Chondrocyte (in vitro differentiated cells): ENCODE measurements at regions not wholly inside any gene's neighbourhood (a gene's known extent, or its start where the extent isn't known, plus 50 kb on each side); places are given as distances from the start of the nearest gene placed in this dataset.

ENCODE experiments used
- DNase-seq: peaks from one replicate; pipeline ENCODE4 v3.0.0; 2021; ENCODE audit warnings: mixed read lengths, low spot score
- H3K27ac Mint-ChIP-seq: one replicate; pipeline ENCODE4 v1.8.0; 2021; ENCODE audit warnings: mild to moderate bottlenecking, moderate library complexity, mixed read lengths; ENCODE audit not compliant: unreplicated experiment
- H3K27me3 Mint-ChIP-seq: 2 replicates; pipeline ENCODE4 v1.8.0; 2021; ENCODE audit warnings: low read depth, mixed read lengths
- H3K36me3 Mint-ChIP-seq: 2 replicates; pipeline ENCODE4 v1.8.0; 2021; ENCODE audit warnings: low read depth, mixed read lengths
- H3K4me1 Mint-ChIP-seq: 2 replicates; pipeline ENCODE4 v1.8.0; 2021; ENCODE audit warnings: low read depth, mild to moderate bottlenecking, mixed read lengths
- H3K4me3 Mint-ChIP-seq: one replicate; pipeline ENCODE4 v1.8.0; 2021; ENCODE audit warnings: mild to moderate bottlenecking, moderate library complexity, mixed read lengths; ENCODE audit not compliant: unreplicated experiment
- H3K9me3 Mint-ChIP-seq: 2 replicates; pipeline ENCODE4 v1.8.0; 2021; ENCODE audit warnings: low read depth, mixed read lengths
- TF ChIP-seq, protein P1 (sequence below): fragments of 200-600 bp; sonication (generic); IDR thresholded peaks from 2 replicates; pipeline ENCODE4 v1.5.0; 2021; ENCODE audit warnings: antibody characterized with exemption, mild to moderate bottlenecking, moderate library complexity

GRCh38 chr16:59146140-59146539 lies 412.0 kb upstream of the GOT2 start:
- DNase-seq, result no peak
- TF ChIP-seq, protein P1, sequence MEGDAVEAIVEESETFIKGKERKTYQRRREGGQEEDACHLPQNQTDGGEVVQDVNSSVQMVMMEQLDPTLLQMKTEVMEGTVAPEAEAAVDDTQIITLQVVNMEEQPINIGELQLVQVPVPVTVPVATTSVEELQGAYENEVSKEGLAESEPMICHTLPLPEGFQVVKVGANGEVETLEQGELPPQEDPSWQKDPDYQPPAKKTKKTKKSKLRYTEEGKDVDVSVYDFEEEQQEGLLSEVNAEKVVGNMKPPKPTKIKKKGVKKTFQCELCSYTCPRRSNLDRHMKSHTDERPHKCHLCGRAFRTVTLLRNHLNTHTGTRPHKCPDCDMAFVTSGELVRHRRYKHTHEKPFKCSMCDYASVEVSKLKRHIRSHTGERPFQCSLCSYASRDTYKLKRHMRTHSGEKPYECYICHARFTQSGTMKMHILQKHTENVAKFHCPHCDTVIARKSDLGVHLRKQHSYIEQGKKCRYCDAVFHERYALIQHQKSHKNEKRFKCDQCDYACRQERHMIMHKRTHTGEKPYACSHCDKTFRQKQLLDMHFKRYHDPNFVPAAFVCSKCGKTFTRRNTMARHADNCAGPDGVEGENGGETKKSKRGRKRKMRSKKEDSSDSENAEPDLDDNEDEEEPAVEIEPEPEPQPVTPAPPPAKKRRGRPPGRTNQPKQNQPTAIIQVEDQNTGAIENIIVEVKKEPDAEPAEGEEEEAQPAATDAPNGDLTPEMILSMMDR, result no peak
- peaks cover 8% of the 10 kb centered on the region for H3K4me1 Mint-ChIP-seq
- H3K4me3 Mint-ChIP-seq, result no peak overlapping the region
- no peaks in the 10 kb centered on the region for H3K36me3 Mint-ChIP-seq
- peaks cover 1% of the 10 kb centered on the region for H3K27me3 Mint-ChIP-seq
- no peak overlapping the region for H3K27ac Mint-ChIP-seq
- H3K9me3 Mint-ChIP-seq, result no peaks in the 10 kb centered on the region

- peaks cover 1% of the 10 kb centered on the region for H3K27me3 Mint-ChIP-seq
- DNase-seq, result no peak
- no peak overlapping the region for H3K27ac Mint-ChIP-seq
- no peaks in the 10 kb centered on the region for H3K36me3 Mint-ChIP-seq
- H3K4me1 Mint-ChIP-seq, result peaks cover 8% of the 10 kb centered on the region
- H3K9me3 Mint-ChIP-seq, result no peaks in the 10 kb centered on the region
- no peak overlapping the region for H3K4me3 Mint-ChIP-seq
- TF ChIP-seq, protein P1, result no peak
These were observed 410.7 kb upstream of the GOT2 start for GRCh38 chr16:59144841-59145240.

DNA sequence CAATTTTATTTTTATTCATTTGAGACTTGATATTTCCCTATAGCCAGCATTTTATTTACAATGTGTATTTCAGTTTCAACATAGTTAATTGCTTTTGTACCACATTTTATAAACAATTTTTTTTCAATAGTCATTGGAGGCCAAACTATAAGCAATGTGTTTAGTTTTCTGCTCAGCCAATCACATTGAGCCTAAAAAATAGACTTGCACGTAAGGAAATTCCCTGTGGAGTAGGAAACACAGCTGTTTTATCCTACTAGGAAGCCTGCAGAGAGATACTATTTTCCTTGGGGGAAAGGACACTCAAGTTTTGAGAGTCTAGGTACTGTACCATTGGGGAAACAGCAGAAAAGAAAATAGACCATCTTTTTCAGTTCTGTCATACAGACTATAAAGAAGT lies 410.2 kb upstream of the GOT2 start:
- DNase-seq, result no peak
- Mint-ChIP-seq H3K4me3 (no peak overlapping the region), H3K27ac (no peak overlapping the region), H3K27me3 (peaks cover 1% of the 10 kb centered on the region), H3K36me3 (no peaks in the 10 kb centered on the region), H3K9me3 (no peaks in the 10 kb centered on the region), H3K4me1 (peaks cover 8% of the 10 kb centered on the region)
- TF ChIP-seq, protein P1, result no peak

- H3K27ac Mint-ChIP-seq, result no peak overlapping the region
- TF ChIP-seq, protein P1, result no peak
- H3K9me3 Mint-ChIP-seq, result no peaks in the 10 kb centered on the region
- no peaks in the 10 kb centered on the region for H3K36me3 Mint-ChIP-seq
- H3K4me1 Mint-ChIP-seq, result no peaks in the 10 kb centered on the region
- peaks cover 4% of the 10 kb centered on the region for H3K27me3 Mint-ChIP-seq
- no peak for DNase-seq
- H3K4me3 Mint-ChIP-seq, result no peak overlapping the region
These were observed 392.4 kb upstream of the GOT2 start for GRCh38 chr16:59126486-59126885.

GRCh38 chr16:59124056-59124455 lies 389.9 kb upstream of the GOT2 start:
- no peak overlapping the region for H3K4me3 Mint-ChIP-seq
- DNase-seq, result no peak
- peaks cover 2% of the 10 kb centered on the region for H3K27me3 Mint-ChIP-seq
- no peaks in the 10 kb centered on the region for H3K36me3 Mint-ChIP-seq
- TF ChIP-seq, protein P1, result no peak
- H3K4me1 Mint-ChIP-seq, result no peaks in the 10 kb centered on the region
- no peaks in the 10 kb centered on the region for H3K9me3 Mint-ChIP-seq
- H3K27ac Mint-ChIP-seq, result no peak overlapping the region
